Glutamatergic neuron (in vitro differentiated cells): ENCODE measurements at regions not wholly inside any gene's neighbourhood (a gene's known extent, or its start where the extent isn't known, plus 50 kb on each side); places are given as distances from the start of the nearest gene placed in this dataset.

Experiments used
- DNase-seq: peaks from one replicate; pipeline ENCODE4 v3.0.0; 2022
- H3K27ac Mint-ChIP-seq: one replicate; pipeline ENCODE4 v1.8.0; 2020; ENCODE audit warnings: mild to moderate bottlenecking, mixed read lengths, inconsistent platforms; ENCODE audit not compliant: unreplicated experiment
- H3K27me3 Mint-ChIP-seq: one replicate; pipeline ENCODE4 v1.8.0; 2020; ENCODE audit warnings: mild to moderate bottlenecking, moderate library complexity, mixed read lengths, inconsistent platforms; ENCODE audit not compliant: unreplicated experiment
- H3K36me3 Mint-ChIP-seq: one replicate; pipeline ENCODE4 v1.8.0; 2020; ENCODE audit warnings: mild to moderate bottlenecking, mixed read lengths, inconsistent platforms; ENCODE audit not compliant: unreplicated experiment
- H3K4me1 Mint-ChIP-seq: one replicate; pipeline ENCODE4 v1.8.0; 2020; ENCODE audit warnings: mild to moderate bottlenecking, low read depth, mixed read lengths, inconsistent platforms; ENCODE audit not compliant: unreplicated experiment
- H3K4me3 Mint-ChIP-seq: one replicate; pipeline ENCODE4 v1.8.0; 2020; ENCODE audit warnings: mild to moderate bottlenecking, mixed read lengths, inconsistent platforms; ENCODE audit not compliant: unreplicated experiment
- H3K9me3 Mint-ChIP-seq: one replicate; pipeline ENCODE4 v1.8.0; 2020; ENCODE audit warnings: mild to moderate bottlenecking, moderate library complexity, mixed read lengths, inconsistent platforms; ENCODE audit not compliant: unreplicated experiment
- CTCF ChIP-seq: fragments of 200-600 bp; sonication (generic); IDR thresholded peaks from one replicate; pipeline ENCODE4 v1.5.0; 2021; ENCODE audit not compliant: partially characterized antibody, unreplicated experiment

- no peaks in the 10 kb centered on the region for H3K27me3 Mint-ChIP-seq
- no peak overlapping the region for H3K4me3 Mint-ChIP-seq
- H3K27ac Mint-ChIP-seq, result no peak overlapping the region
- DNase-seq, result no peak
- H3K4me1 Mint-ChIP-seq, result peaks cover 2% of the 10 kb centered on the region
- no peaks in the 10 kb centered on the region for H3K9me3 Mint-ChIP-seq
- H3K36me3 Mint-ChIP-seq, result no peaks in the 10 kb centered on the region
- TF ChIP-seq CTCF, result no peak
Measured at GRCh38 chr2:172334988-172335387, 92.4 kb upstream of the ITGA6 start.

GRCh38 chr2:172335736-172336135, 91.7 kb upstream of the ITGA6 start:
- Mint-ChIP-seq H3K36me3 (no peaks in the 10 kb centered on the region), H3K4me1 (peaks cover 2% of the 10 kb centered on the region), H3K4me3 (no peak overlapping the region), H3K9me3 (no peaks in the 10 kb centered on the region), H3K27me3 (no peaks in the 10 kb centered on the region), H3K27ac (no peak overlapping the region)
- no peak for TF ChIP-seq CTCF
- DNase-seq, result no peak

GRCh38 chr2:172336681-172337080, 90.7 kb upstream of the ITGA6 start:
- Mint-ChIP-seq H3K9me3 (no peaks in the 10 kb centered on the region), H3K4me1 (peaks cover 2% of the 10 kb centered on the region), H3K4me3 (no peak overlapping the region), H3K27ac (no peak overlapping the region), H3K27me3 (no peaks in the 10 kb centered on the region), H3K36me3 (no peaks in the 10 kb centered on the region)
- no peak for DNase-seq
- no peak for TF ChIP-seq CTCF

GRCh38 chr2:172339371-172340010, 87.9 kb upstream of the ITGA6 start:
- TF ChIP-seq CTCF, result no peak
- Mint-ChIP-seq H3K9me3 (no peaks in the 10 kb centered on the region), H3K36me3 (peaks cover 4% of the 10 kb centered on the region), H3K4me3 (no peak overlapping the region), H3K4me1 (no peaks in the 10 kb centered on the region), H3K27ac (no peak overlapping the region), H3K27me3 (no peaks in the 10 kb centered on the region)
- DNase-seq, result no peak

- no peak for TF ChIP-seq CTCF
- no peak for DNase-seq
- Mint-ChIP-seq H3K4me1 (no peaks in the 10 kb centered on the region), H3K9me3 (no peaks in the 10 kb centered on the region), H3K4me3 (no peak overlapping the region), H3K27ac (no peak overlapping the region), H3K27me3 (no peaks in the 10 kb centered on the region), H3K36me3 (peaks cover 4% of the 10 kb centered on the region)
Measured at GRCh38 chr2:172340394-172340793, 87.0 kb upstream of the ITGA6 start.
